OCI-LY3 (cell line): ENCODE measurements at regions not wholly inside any gene's neighbourhood (a gene's known extent, or its start where the extent isn't known, plus 50 kb on each side); places are given as distances from the start of the nearest gene placed in this dataset.

Source experiments
- H2AFZ ChIP-seq: fragments of 200-600, 300-600 bp; shearing (Covaris generic); 2 replicates; pipeline ENCODE4 v1.6.0; 2014; ENCODE audit warnings: antibody characterized with exemption, low read depth, low read length
- H3K27ac ChIP-seq: fragments of 200-600, 300-600 bp; sonication (generic); 2 replicates; pipeline ENCODE4 v1.5.1; 2014; ENCODE audit warnings: mild to moderate bottlenecking, low read length, moderate library complexity, mixed read lengths
- H3K27me3 ChIP-seq: fragments of 200-600, 300-600 bp; sonication (generic); 2 replicates; pipeline ENCODE4 v1.6.1; 2014; ENCODE audit warnings: low read depth, low read length, mixed read lengths
- H3K36me3 ChIP-seq: fragments of 200-600, 300-600 bp; sonication (generic); replicated peaks from 2 replicates; pipeline ENCODE3; 2014; ENCODE audit warnings: low read depth, low read length, mixed read lengths
- H3K4me1 ChIP-seq: fragments of 300-600, 200-600 bp; sonication (generic); 2 replicates; pipeline ENCODE4 v1.6.1; 2014; ENCODE audit warnings: low read length, mixed read lengths
- H3K4me2 ChIP-seq: fragments of 200-600, 300-600 bp; sonication (generic); 2 replicates; pipeline ENCODE4 v1.6.1; 2014; ENCODE audit warnings: low read length, mixed read lengths
- H3K4me3 ChIP-seq: fragments of 300-600, 200-600 bp; sonication (generic); 2 replicates; pipeline ENCODE4 v1.5.1; 2014; ENCODE audit warnings: antibody characterized with exemption, mild to moderate bottlenecking, low read length, moderate library complexity
- H3K79me2 ChIP-seq: fragments of 300-600, 200-600 bp; shearing (Covaris generic); 2 replicates; pipeline ENCODE4 v1.6.1; 2014; ENCODE audit warnings: mild to moderate bottlenecking, low read length, mixed read lengths
- H3K9ac ChIP-seq: fragments of 300-600, 200-600 bp; shearing (Covaris generic); 2 replicates; pipeline ENCODE4 v1.6.0; 2014; ENCODE audit warnings: mild to moderate bottlenecking, low read length, moderate library complexity
- H3K9me3 ChIP-seq: fragments of 200-600, 300-600 bp; shearing (Covaris generic); 2 replicates; pipeline ENCODE4 v1.6.1; 2014; ENCODE audit warnings: low read length, mixed read lengths; ENCODE audit not compliant: insufficient read depth
- H4K20me1 ChIP-seq: fragments of 200-600, 300-600 bp; sonication (generic); 2 replicates; pipeline ENCODE4 v1.6.1; 2016; ENCODE audit warnings: low read length, mixed read lengths; ENCODE audit not compliant: insufficient read depth
- EZH2phosphoT487 ChIP-seq: fragments of 200-600 bp; shearing (Covaris generic); IDR thresholded peaks from 2 replicates; pipeline ENCODE4 v1.6.1; 2018; ENCODE audit warnings: antibody characterized with exemption, mixed run types, low read depth
- TF ChIP-seq, protein P1 (sequence below): fragments of 200-600, 300-600 bp; sonication (generic); IDR thresholded peaks from 2 replicates; pipeline ENCODE4 v1.5.1; 2014; ENCODE audit warnings: antibody characterized with exemption, low read length, low read depth

DNA sequence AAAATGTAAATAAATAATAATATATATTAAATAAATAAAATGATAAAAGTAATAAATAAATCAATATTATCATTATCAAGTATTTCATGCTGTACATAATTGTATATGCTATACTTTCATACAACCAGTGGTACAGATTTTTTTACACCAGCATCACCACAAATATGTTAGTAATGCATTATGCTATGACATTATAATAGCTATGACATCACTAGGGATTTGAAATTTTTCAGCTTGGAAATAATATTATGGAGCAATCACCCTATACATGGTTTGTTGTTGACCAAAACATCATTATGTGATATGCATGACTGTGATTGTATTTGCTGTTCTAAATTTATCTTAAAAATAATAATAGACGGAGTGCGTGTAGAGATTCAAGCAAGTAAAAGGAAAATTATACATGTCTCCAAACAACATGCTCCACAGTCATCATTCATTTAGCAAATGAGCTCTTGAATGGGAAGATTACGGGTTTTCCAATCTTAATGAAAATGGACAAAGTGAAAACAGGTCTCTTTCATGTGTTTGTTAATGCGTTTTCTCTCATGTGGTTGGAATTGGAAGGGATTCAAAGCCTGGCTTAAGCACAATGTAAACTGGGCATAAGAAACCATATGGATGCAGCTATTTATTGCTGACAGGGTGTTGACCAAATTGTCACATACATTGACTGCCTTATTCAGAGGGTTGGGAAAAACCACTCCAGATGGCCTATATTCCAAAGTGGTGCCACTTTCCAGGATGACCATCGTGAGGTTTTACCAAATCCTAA is 643.0 kb upstream of the RGMB start:
- TF ChIP-seq, protein P1, sequence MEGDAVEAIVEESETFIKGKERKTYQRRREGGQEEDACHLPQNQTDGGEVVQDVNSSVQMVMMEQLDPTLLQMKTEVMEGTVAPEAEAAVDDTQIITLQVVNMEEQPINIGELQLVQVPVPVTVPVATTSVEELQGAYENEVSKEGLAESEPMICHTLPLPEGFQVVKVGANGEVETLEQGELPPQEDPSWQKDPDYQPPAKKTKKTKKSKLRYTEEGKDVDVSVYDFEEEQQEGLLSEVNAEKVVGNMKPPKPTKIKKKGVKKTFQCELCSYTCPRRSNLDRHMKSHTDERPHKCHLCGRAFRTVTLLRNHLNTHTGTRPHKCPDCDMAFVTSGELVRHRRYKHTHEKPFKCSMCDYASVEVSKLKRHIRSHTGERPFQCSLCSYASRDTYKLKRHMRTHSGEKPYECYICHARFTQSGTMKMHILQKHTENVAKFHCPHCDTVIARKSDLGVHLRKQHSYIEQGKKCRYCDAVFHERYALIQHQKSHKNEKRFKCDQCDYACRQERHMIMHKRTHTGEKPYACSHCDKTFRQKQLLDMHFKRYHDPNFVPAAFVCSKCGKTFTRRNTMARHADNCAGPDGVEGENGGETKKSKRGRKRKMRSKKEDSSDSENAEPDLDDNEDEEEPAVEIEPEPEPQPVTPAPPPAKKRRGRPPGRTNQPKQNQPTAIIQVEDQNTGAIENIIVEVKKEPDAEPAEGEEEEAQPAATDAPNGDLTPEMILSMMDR: no peak
- no peak for TF ChIP-seq EZH2phosphoT487
- Histone ChIP-seq H3K4me3 (no peak overlapping the region), H4K20me1 (no peaks in the 10 kb centered on the region), H3K36me3 (no peaks in the 10 kb centered on the region), H3K27me3 (no peaks in the 10 kb centered on the region), H3K27ac (no peak overlapping the region), H3K9ac (no peak overlapping the region), H3K4me2 (no peak overlapping the region), H3K9me3 (no peaks in the 10 kb centered on the region), H3K4me1 (no peaks in the 10 kb centered on the region), H2AFZ (no peak overlapping the region), H3K79me2 (no peaks in the 10 kb centered on the region)

DNA sequence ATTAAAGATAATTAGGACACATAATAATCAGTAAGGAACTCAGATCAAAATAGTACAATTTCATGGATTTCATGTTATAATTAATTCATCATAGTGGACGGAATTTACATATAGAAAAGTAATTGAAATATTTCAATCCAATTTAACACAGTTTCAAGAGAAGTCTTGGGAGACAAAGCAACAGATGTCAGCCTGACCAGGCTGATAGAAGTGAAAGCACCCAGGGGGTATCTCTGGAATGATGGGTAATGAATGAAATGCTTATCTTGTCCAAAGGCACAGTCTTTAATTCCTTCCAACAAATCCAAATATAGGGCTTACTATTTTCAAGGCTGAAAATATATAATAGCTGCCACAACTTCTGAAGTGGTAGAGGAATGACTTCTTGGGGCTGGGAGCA is 629.3 kb upstream of the RGMB start:
- H3K36me3 ChIP-seq: no peaks in the 10 kb centered on the region
- no peaks in the 10 kb centered on the region for H4K20me1 ChIP-seq
- H3K4me2 ChIP-seq: no peak overlapping the region
- no peak overlapping the region for H3K27ac ChIP-seq
- no peaks in the 10 kb centered on the region for H3K9me3 ChIP-seq
- H3K4me3 ChIP-seq: no peak overlapping the region
- H3K79me2 ChIP-seq: no peaks in the 10 kb centered on the region
- no peaks in the 10 kb centered on the region for H3K27me3 ChIP-seq
- H2AFZ ChIP-seq: no peak overlapping the region
- TF ChIP-seq EZH2phosphoT487: no peak
- TF ChIP-seq, protein P1: no peak
- no peaks in the 10 kb centered on the region for H3K4me1 ChIP-seq
- no peak overlapping the region for H3K9ac ChIP-seq

DNA sequence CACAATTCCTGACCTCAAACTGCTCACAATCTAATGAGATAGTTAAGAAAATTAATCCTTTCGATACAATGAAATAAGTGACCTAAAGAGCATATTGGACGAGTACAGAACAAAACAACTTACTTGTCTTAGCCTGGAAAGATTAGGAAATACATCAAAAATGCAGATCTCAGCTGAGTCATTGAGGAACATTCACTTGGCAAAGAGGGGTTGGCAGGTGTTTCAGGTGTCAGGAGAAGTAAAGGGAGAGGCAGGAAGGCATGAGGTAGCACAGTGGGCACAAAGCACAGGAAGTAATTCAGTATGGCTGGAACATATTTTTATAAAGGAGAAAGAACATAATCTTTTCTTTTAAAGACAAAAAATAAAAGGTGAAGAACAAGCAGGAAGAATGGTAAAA is 628.8 kb upstream of the RGMB start:
- no peak for TF ChIP-seq EZH2phosphoT487
- TF ChIP-seq, protein P1: no peak
- no peaks in the 10 kb centered on the region for H3K9me3 ChIP-seq
- H4K20me1 ChIP-seq: no peaks in the 10 kb centered on the region
- no peak overlapping the region for H3K4me2 ChIP-seq
- H3K27me3 ChIP-seq: no peaks in the 10 kb centered on the region
- H2AFZ ChIP-seq: no peak overlapping the region
- H3K79me2 ChIP-seq: no peaks in the 10 kb centered on the region
- no peak overlapping the region for H3K27ac ChIP-seq
- H3K9ac ChIP-seq: no peak overlapping the region
- H3K36me3 ChIP-seq: no peaks in the 10 kb centered on the region
- no peak overlapping the region for H3K4me3 ChIP-seq
- H3K4me1 ChIP-seq: no peaks in the 10 kb centered on the region

GRCh38 chr5:98157368-98157767 is 616.1 kb upstream of the RGMB start:
- H3K36me3 ChIP-seq: no peaks in the 10 kb centered on the region
- no peak overlapping the region for H3K9ac ChIP-seq
- H3K79me2 ChIP-seq: no peaks in the 10 kb centered on the region
- H3K4me3 ChIP-seq: no peak overlapping the region
- H4K20me1 ChIP-seq: no peaks in the 10 kb centered on the region
- H3K4me1 ChIP-seq: no peaks in the 10 kb centered on the region
- H3K27me3 ChIP-seq: no peaks in the 10 kb centered on the region
- H3K4me2 ChIP-seq: no peak overlapping the region
- H3K9me3 ChIP-seq: no peaks in the 10 kb centered on the region
- no peak for TF ChIP-seq EZH2phosphoT487
- TF ChIP-seq, protein P1: no peak
- H2AFZ ChIP-seq: no peak overlapping the region
- no peak overlapping the region for H3K27ac ChIP-seq
